ENCODE measurements at regions not wholly inside any gene's neighbourhood (a gene's known extent, or its start where the extent isn't known, plus 50 kb on each side); places are given as distances from the start of the nearest gene placed in this dataset.

DNA sequence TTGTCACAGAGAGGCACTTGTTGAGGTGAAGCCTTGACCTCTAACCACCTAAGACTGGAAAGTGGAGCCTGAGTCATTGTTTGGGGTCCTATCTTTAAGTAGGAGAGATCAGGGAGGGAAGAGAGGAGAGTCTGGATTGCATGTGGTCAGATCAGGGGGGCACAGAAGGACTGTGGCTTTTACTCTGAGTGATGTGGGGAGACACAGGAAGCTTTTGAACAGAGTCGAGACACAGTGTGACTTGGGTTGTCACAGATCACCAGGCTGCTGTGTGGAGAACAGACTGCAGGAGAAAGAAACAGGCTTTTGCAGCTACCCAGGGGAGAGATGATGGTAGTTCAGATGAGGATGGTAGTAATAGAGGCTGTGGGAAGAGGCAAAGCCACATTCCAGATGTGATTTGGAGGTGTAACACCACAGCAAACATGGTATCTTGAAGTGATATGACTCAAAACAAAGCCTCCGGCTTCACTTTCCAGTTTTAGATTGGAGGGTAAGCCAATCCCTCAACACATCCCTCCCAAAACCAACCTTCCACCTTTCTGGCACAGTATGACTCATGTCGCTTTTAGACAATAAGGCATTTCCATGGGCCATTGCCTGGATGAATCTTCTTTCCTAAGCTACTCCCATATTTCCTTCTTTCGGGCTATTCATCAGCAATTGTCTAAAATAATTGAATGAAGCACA is 125.8 kb upstream of the SLC44A3 start:
- intact Hi-C loops (cut with DNase I): no loop called here
- Histone ChIP-seq H3K4me3 (ENCODE audit: low read length in 3 of 3) (no peak overlapping the region), H3K9me3 (ENCODE audit: control insufficient read depth in 2 of 3, insufficient read depth in 1 of 3, low read length in 3 of 3) (no peaks in the 10 kb centered on the region), H3K27me3 (ENCODE audit: control insufficient read depth, insufficient read depth, low read length) (no peaks in the 10 kb centered on the region), H3K4me1 (ENCODE audit: control insufficient read depth in 2 of 3, insufficient read depth in 2 of 3, low read depth in 1 of 3, low read length in 3 of 3) (no peaks in the 10 kb centered on the region), H3K36me3 (ENCODE audit: control insufficient read depth in 2 of 3, insufficient read depth in 3 of 3, low read length in 3 of 3) (no peaks in the 10 kb centered on the region), H3K27ac (ENCODE audit: low read depth in 2 of 2, low read length in 2 of 2) (no peak overlapping the region), H3K9ac (ENCODE audit: low read length in 3 of 3) (no peak overlapping the region)
- TF ChIP-seq, protein P1, sequence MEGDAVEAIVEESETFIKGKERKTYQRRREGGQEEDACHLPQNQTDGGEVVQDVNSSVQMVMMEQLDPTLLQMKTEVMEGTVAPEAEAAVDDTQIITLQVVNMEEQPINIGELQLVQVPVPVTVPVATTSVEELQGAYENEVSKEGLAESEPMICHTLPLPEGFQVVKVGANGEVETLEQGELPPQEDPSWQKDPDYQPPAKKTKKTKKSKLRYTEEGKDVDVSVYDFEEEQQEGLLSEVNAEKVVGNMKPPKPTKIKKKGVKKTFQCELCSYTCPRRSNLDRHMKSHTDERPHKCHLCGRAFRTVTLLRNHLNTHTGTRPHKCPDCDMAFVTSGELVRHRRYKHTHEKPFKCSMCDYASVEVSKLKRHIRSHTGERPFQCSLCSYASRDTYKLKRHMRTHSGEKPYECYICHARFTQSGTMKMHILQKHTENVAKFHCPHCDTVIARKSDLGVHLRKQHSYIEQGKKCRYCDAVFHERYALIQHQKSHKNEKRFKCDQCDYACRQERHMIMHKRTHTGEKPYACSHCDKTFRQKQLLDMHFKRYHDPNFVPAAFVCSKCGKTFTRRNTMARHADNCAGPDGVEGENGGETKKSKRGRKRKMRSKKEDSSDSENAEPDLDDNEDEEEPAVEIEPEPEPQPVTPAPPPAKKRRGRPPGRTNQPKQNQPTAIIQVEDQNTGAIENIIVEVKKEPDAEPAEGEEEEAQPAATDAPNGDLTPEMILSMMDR (IDR thresholded peaks at IDR 0.05; ENCODE audit: borderline replicate concordance, extremely low read depth, insufficient read depth): no peak
- FAIRE-seq: no peak
- no peak for DNase-seq

DNA sequence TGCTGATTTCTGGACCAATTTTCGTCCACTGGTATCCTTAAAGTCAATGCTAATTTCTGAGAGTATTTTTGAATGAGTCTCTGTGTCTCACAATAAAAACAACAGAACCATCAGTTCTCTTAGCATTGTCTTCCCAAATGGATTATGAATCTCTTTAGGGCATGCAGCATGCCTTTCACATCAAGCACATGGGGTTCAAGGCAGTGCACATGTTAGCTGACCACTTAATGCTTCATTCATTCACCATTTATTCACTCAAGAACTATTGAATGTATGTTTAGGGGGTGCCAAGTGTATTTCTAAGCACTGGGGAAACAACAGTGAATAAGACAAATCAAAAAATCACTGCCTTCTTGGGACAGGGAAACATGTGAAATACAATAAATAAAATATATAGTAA is 126.7 kb upstream of the SLC44A3 start:
- no peak for FAIRE-seq
- TF ChIP-seq, protein P1 (IDR thresholded peaks at IDR 0.05; ENCODE audit: borderline replicate concordance, extremely low read depth, insufficient read depth): no peak

GRCh38 chr1:94693029-94693428 is 127.1 kb upstream of the SLC44A3 start:
- Histone ChIP-seq H3K4me1 (ENCODE audit: control insufficient read depth in 2 of 3, insufficient read depth in 2 of 3, low read depth in 1 of 3, low read length in 3 of 3) (no peaks in the 10 kb centered on the region), H3K36me3 (ENCODE audit: control insufficient read depth in 2 of 3, insufficient read depth in 3 of 3, low read length in 3 of 3) (no peaks in the 10 kb centered on the region), H3K4me3 (ENCODE audit: low read length in 3 of 3) (no peak overlapping the region), H3K27ac (ENCODE audit: low read depth in 2 of 2, low read length in 2 of 2) (no peak overlapping the region), H3K27me3 (ENCODE audit: control insufficient read depth, insufficient read depth, low read length) (no peaks in the 10 kb centered on the region), H3K9ac (ENCODE audit: low read length in 3 of 3) (no peak overlapping the region), H3K9me3 (ENCODE audit: control insufficient read depth in 2 of 3, insufficient read depth in 1 of 3, low read length in 3 of 3) (no peaks in the 10 kb centered on the region)
- intact Hi-C loops (cut with DNase I): no loop called here
- DNase-seq (no peak), FAIRE-seq (no peak)
- TF ChIP-seq, protein P1 (IDR thresholded peaks at IDR 0.05; ENCODE audit: borderline replicate concordance, extremely low read depth, insufficient read depth): no peak

More for the DNA sequence above, 126.7 kb upstream of the SLC44A3 start:
- H3K4me1 ChIP-seq (ENCODE audit: control insufficient read depth in 2 of 3, insufficient read depth in 2 of 3, low read depth in 1 of 3, low read length in 3 of 3): no peaks in the 10 kb centered on the region
- no peak overlapping the region for H3K4me3 ChIP-seq (ENCODE audit: low read length in 3 of 3)
- no peak overlapping the region for H3K9ac ChIP-seq (ENCODE audit: low read length in 3 of 3)
- H3K27ac ChIP-seq (ENCODE audit: low read depth in 2 of 2, low read length in 2 of 2): no peak overlapping the region
- H3K36me3 ChIP-seq (ENCODE audit: control insufficient read depth in 2 of 3, insufficient read depth in 3 of 3, low read length in 3 of 3): no peaks in the 10 kb centered on the region
- H3K27me3 ChIP-seq (ENCODE audit: control insufficient read depth, insufficient read depth, low read length): no peaks in the 10 kb centered on the region
- intact Hi-C loops (cut with DNase I): no loop called here
- DNase-seq: no peak
- H3K9me3 ChIP-seq (ENCODE audit: control insufficient read depth in 2 of 3, insufficient read depth in 1 of 3, low read length in 3 of 3): no peaks in the 10 kb centered on the region

DNA sequence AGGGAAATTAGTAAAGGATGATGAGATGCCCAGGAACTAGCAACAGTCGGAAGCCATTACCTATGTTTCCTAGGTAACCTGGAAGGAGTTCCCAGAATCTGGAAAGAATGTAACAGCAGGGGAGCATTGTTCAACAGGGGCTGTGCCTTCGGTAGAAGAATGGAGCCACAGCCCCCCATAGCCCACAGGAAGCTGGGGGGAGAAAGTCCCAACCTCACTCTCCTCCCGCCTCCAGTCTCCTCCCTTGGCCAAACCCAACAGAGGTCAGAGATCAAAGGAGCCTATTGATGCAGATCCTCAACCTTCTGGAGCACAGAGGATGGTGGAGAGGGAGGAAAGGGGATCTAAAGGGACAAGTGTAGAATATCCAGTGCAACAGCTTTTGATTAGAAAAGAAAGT is 131.5 kb upstream of the SLC44A3 start:
- TF ChIP-seq, protein P1 (IDR thresholded peaks at IDR 0.05; ENCODE audit: borderline replicate concordance, extremely low read depth, insufficient read depth): no peak
- FAIRE-seq: no peak
- no peaks in the 10 kb centered on the region for H3K9me3 ChIP-seq (ENCODE audit: control insufficient read depth in 2 of 3, insufficient read depth in 1 of 3, low read length in 3 of 3)
- H3K4me3 ChIP-seq (ENCODE audit: low read length in 3 of 3): no peak overlapping the region
- no peak overlapping the region for H3K27ac ChIP-seq (ENCODE audit: low read depth in 2 of 2, low read length in 2 of 2)
- no peaks in the 10 kb centered on the region for H3K27me3 ChIP-seq (ENCODE audit: control insufficient read depth, insufficient read depth, low read length)
- intact Hi-C loops (cut with DNase I): no loop called here
- H3K36me3 ChIP-seq (ENCODE audit: control insufficient read depth in 2 of 3, insufficient read depth in 3 of 3, low read length in 3 of 3): no peaks in the 10 kb centered on the region
- no peaks in the 10 kb centered on the region for H3K4me1 ChIP-seq (ENCODE audit: control insufficient read depth in 2 of 3, insufficient read depth in 2 of 3, low read depth in 1 of 3, low read length in 3 of 3)
- DNase-seq: no peak
- no peak overlapping the region for H3K9ac ChIP-seq (ENCODE audit: low read length in 3 of 3)

Measured in kidney (tissue), 13 donors.